Keratinocyte (primary cell): ENCODE measurements at regions not wholly inside any gene's neighbourhood (a gene's known extent, or its start where the extent isn't known, plus 50 kb on each side); places are given as distances from the start of the nearest gene placed in this dataset.

ENCODE experiments used
- CTCF ChIP-seq, 3 experiments: IDR thresholded peaks in 1 of 3; conservative IDR thresholded peaks in 1 of 3; optimal IDR thresholded peaks in 1 of 3; 2 replicates in 2 of 3; 3 replicates in 1 of 3; pipeline versions ENCODE3 to v1.5.1; 2011; ENCODE audit warnings: low read length in 3 of 3, mild to moderate bottlenecking in 3 of 3, moderate library complexity in 2 of 3, control low read depth in 1 of 3, inconsistent platforms in 1 of 3; ENCODE audit not compliant: insufficient read depth in 2 of 3; ENCODE audit errors: extremely low read depth in 1 of 3
- EZH2 ChIP-seq: IDR thresholded peaks from one replicate; pipeline ENCODE4 v1.6.1; 2012; ENCODE audit warnings: inconsistent platforms, mild to moderate bottlenecking, low read length, moderate library complexity

- TF ChIP-seq CTCF (optimal IDR thresholded peaks at IDR 0.05 in 1 of 3, IDR thresholded peaks at IDR 0.05 in 1 of 3, conservative IDR thresholded peaks at IDR 0.05 in 1 of 3; ENCODE audit: extremely low read depth in 1 of 3, insufficient read depth in 2 of 3, low read length in 3 of 3) (no peak), EZH2 (no peak)
Observed at GRCh38 chr1:199084293-199084692, 445.5 kb downstream of the PTPRC start.
